Lung microvascular endothelial cell (primary cell): ENCODE measurements at regions not wholly inside any gene's neighbourhood (a gene's known extent, or its start where the extent isn't known, plus 50 kb on each side); places are given as distances from the start of the nearest gene placed in this dataset.

Experiments
- DNase-seq, 2 donors: peaks; one replicate each; pipeline versions ENCODE4 v3.0.0 to v3.0.0-alpha.2; 2010; ENCODE audit warnings: low read depth in 2 of 2

GRCh38 chr18:40576507-40577115, 1378.4 kb upstream of the PIK3C3 start:
- no peak for DNase-seq

GRCh38 chr18:40570615-40571014, 1384.4 kb upstream of the PIK3C3 start:
- no peak for DNase-seq

GRCh38 chr18:40569605-40570004, 1385.4 kb upstream of the PIK3C3 start:
- no peak for DNase-seq

- DNase-seq: no peak
Measured at GRCh38 chr18:40566510-40566844, 1388.6 kb upstream of the PIK3C3 start.

GRCh38 chr18:40565805-40566509, 1389.1 kb upstream of the PIK3C3 start:
- no peak for DNase-seq

GRCh38 chr18:40559556-40559955, 1395.5 kb upstream of the PIK3C3 start:
- DNase-seq: no peak

- DNase-seq: no peak
Measured at GRCh38 chr18:40558706-40559392, 1396.2 kb upstream of the PIK3C3 start.

GRCh38 chr18:40555914-40556313, 1399.1 kb upstream of the PIK3C3 start:
- no peak for DNase-seq

GRCh38 chr18:40553029-40553428, 1402.0 kb upstream of the PIK3C3 start:
- no peak for DNase-seq

GRCh38 chr18:40546875-40547274, 1408.2 kb upstream of the PIK3C3 start:
- DNase-seq: no peak

GRCh38 chr18:40534723-40535122, 1420.3 kb upstream of the PIK3C3 start:
- no peak for DNase-seq

- DNase-seq: no peak
Measured at GRCh38 chr18:40532046-40532445, 1423.0 kb upstream of the PIK3C3 start.

- DNase-seq: no peak
Measured at GRCh38 chr18:40531051-40531450, 1424.0 kb upstream of the PIK3C3 start.

- no peak for DNase-seq
Measured at GRCh38 chr18:40529478-40529877, 1425.6 kb upstream of the PIK3C3 start.

GRCh38 chr18:40524881-40525280, 1430.2 kb upstream of the PIK3C3 start:
- DNase-seq: no peak

- DNase-seq: no peak
Measured at GRCh38 chr18:40523287-40523686, 1431.7 kb upstream of the PIK3C3 start.

- no peak for DNase-seq
Measured at GRCh38 chr18:40501026-40501425, 1454.0 kb upstream of the PIK3C3 start.

GRCh38 chr18:40494603-40495002, 1460.4 kb upstream of the PIK3C3 start:
- no peak for DNase-seq

- DNase-seq: no peak
Measured at GRCh38 chr18:40493316-40493715, 1461.7 kb upstream of the PIK3C3 start.

- no peak for DNase-seq
Measured at GRCh38 chr18:40489301-40489700, 1465.7 kb upstream of the PIK3C3 start.

- DNase-seq: no peak
Measured at GRCh38 chr18:40485318-40485717, 1469.7 kb upstream of the PIK3C3 start.

GRCh38 chr18:40473221-40474029, 1481.6 kb upstream of the PIK3C3 start:
- DNase-seq: no peak
